ENCODE measurements at regions not wholly inside any gene's neighbourhood (a gene's known extent, or its start where the extent isn't known, plus 50 kb on each side); places are given as distances from the start of the nearest gene placed in this dataset.
"Not testable (repeated sequence)": the region's sequence is repeated elsewhere in the genome, so short reads cannot be mapped to it uniquely, and the experiment has no call there.

- no peak for DNase-seq (ENCODE audit: low spot score)
Observed at GRCh38 chr10:28894146-28894545, 216.8 kb downstream of the BAMBI start.

DNA sequence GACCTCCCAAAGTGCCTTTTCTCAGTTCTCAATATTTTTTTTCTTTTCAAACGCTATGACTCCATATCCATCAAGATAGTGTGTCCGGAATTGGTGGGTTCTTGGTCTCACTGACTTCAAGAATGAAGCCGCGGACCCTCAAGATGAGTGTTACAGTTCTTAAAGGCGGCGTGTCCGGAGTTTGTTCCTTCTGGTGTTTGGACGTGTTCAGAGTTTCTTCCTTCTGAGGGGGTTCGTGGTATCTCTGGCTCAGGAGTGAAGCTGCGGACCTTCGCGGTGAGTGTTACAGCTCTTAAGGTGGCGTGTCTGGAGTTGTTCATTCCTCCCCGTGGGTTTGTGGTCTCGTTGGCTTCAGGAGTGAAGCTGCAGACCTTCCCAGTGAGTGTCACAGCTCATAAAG is 218.3 kb downstream of the BAMBI start:
- not testable (repeated sequence) for DNase-seq (ENCODE audit: low spot score)

DNA sequence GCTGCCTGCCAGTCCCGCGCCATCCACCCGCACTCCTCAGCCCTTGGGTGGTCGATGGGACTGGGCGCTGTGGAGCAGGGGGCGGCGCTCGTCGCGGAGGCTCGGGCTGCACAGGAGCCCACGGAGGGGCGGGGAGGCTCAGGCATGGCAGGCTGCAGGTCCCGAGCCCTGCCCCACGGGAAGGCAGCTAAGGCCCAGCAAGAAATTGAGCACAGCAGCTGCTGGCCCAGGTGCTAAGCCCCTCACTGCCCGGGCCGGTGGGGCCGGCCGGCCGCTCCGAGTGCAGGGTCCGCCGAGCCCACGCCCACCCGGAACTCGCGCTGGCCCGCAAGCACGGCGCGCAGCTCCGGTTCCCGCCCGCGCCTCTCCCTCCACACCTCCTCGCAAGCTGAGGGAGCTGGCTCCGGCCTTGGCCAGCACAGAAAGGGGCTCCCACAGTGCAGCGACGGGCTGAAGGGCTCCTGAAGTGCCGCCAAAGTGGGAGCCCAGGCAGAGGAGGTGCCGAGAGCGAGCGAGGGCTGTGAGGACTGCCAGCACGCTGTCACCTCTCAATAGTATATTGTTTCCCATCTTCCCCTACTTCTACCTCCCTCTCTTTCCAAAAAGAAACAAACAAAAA is 219.6 kb downstream of the BAMBI start:
- not testable (repeated sequence) for DNase-seq (ENCODE audit: low spot score)

DNA sequence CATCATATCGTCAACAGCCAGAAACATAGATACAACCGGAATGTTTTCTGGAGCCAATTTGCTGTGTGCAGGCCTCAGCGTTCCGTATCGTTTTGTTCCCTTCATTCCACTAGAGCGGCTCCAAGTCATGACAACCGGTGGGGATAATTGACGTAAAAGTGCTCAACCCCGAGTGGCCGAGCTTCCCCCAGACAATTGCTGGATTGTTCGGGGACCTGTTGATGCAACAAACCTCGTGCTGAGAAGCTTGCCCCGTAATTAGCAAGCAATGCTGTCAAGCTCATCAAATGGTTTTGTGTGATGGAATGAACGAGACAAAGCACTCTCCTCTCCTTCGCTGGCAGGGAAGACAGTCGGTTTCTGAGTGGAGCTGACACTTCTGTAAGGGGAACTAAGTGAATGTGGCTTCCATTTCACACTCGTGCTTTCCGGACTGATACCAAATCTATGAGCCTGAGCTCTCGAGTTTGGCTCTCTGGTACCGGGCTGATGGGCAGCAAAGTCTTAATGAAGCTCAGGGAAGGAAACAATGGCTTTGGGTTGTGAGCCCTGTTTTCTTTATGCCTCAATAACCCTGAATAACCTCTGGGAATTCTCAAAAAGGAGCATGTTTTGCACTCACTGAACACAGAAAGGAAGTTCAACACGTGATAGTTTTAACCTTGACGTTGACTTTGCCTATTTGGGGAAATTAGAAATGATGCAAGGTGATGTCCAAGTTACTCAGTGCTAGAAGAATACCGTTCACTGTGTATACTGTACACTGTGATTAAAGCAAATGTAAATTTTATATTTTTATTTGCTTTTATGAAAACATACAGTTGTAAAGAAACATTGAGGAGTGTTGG is 220.5 kb downstream of the BAMBI start:
- no peak for DNase-seq (ENCODE audit: low spot score)

GRCh38 chr10:28902215-28902614 is 224.9 kb downstream of the BAMBI start:
- DNase-seq (ENCODE audit: low spot score) = no peak

GRCh38 chr10:28903063-28903462 is 225.7 kb downstream of the BAMBI start:
- DNase-seq (ENCODE audit: low spot score) = no peak

DNA sequence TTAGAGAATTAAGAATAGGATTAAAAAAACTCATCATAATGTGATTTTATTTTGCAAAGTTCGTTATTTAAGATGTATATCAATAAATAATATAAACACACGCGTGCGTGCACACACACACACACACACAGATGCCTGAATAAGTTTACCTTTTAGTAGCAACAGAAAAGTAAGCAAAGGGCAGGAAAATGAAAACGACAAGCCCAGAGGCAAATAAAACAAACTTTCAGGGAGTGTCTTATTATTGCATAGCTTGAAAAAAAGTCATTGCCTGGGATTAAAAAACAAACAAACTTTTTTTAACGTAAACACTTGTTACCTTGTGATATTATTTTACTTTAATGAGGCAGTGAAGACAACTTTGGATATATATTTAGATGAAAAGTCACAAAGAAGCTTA is 226.4 kb downstream of the BAMBI start:
- DNase-seq (ENCODE audit: low spot score) = no peak

GRCh38 chr10:28905371-28905770 is 228.1 kb downstream of the BAMBI start:
- no peak for DNase-seq (ENCODE audit: low spot score)

GRCh38 chr10:28906011-28906411 is 228.7 kb downstream of the BAMBI start:
- no peak for DNase-seq (ENCODE audit: low spot score)

- DNase-seq (ENCODE audit: low spot score) = no peak
Observed at GRCh38 chr10:28906415-28906814, 229.1 kb downstream of the BAMBI start.

DNA sequence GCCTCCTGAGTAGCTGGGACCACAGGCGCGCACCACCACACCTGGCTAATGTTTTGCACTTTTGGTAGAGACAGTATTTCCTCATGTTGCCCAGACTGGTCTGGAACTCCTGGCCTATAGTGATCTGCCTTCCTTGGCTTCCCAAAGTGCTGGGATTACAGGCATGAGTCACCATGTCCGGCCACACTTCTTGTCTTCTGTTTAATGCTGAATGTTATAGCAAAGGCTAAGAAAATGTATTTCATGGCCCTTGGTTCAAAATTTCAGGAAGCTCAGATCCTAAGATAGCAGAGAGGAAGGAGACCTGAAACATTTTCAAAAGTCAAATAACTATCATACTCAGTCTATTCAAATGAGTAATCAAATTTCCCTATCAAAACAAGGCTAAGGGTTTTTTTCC is 229.6 kb downstream of the BAMBI start:
- no peak for DNase-seq (ENCODE audit: low spot score)

DNA sequence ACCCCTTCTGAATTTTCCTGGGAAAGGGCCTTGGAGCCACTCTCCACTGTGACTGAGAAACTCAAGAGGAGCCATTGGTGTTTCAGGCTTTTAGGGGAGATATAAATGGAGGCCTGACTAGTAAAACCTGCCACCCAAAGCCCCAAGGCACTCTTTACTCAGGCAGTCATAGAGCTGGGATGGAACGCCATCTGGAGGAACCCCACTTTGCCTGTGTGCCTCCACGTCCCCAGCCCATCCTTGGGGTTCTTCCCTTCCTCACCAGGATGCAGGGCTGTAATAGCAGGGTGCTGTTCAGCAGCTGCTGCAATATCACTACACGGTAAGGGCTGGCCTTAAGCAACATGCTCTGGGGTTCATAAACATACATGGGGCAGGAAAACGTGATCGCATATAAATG is 232.6 kb downstream of the BAMBI start:
- DNase-seq (ENCODE audit: low spot score) = no peak

DNA sequence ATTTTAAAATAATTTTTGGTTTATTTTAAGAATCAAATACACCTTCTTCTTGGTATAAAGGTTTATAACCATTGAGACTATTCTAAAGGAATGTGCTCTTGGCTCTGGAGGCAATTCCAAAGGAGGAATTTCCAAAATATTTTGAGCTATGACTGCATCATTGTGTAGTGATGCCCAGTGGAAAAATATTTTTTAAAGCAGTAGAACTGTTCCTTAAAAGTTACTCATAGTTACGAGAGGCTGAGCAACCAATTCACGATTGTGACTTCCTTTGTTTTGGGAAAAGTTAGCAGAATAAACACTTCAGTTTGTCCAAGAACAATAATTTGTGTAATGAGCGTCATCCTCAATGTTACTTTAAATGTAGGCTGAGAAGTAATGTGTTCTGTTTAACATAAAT is 233.6 kb downstream of the BAMBI start:
- no peak for DNase-seq (ENCODE audit: low spot score)

DNA sequence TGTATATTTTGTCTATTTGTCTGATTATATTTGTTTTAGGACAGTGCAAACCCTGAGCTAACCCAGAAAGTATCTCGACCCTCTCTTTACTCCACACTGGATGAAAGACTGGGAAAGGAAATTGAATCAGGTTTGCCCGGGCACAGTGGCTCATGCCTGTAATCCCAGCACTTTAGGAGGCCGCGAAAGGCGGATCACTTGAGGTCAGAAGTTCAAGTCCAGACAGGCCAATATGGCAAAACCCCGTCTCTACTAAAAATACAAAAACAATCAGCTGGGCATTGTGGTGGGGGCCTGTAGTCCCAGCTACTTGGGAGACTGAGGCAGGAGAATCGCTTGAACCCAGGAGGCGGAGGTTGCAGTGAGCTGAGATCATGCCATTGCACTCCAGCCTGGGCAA is 234.2 kb downstream of the BAMBI start:
- not testable (repeated sequence) for DNase-seq (ENCODE audit: low spot score)

GRCh38 chr10:28912017-28912783 is 234.9 kb downstream of the BAMBI start:
- DNase-seq (ENCODE audit: low spot score) = no peak

GRCh38 chr10:28913436-28914237 is 236.3 kb downstream of the BAMBI start:
- peak; percentile 6 for DNase-seq (ENCODE audit: low spot score)

- DNase-seq (ENCODE audit: low spot score) = no peak
Observed at GRCh38 chr10:28914701-28915100, 237.4 kb downstream of the BAMBI start.

GRCh38 chr10:28915989-28916588 is 238.8 kb downstream of the BAMBI start:
- no peak for DNase-seq (ENCODE audit: low spot score)

- DNase-seq (ENCODE audit: low spot score) = no peak
Observed at GRCh38 chr10:28920091-28920490, 242.8 kb downstream of the BAMBI start.

GRCh38 chr10:28922127-28922526 is 244.8 kb downstream of the BAMBI start:
- no peak for DNase-seq (ENCODE audit: low spot score)

DNA sequence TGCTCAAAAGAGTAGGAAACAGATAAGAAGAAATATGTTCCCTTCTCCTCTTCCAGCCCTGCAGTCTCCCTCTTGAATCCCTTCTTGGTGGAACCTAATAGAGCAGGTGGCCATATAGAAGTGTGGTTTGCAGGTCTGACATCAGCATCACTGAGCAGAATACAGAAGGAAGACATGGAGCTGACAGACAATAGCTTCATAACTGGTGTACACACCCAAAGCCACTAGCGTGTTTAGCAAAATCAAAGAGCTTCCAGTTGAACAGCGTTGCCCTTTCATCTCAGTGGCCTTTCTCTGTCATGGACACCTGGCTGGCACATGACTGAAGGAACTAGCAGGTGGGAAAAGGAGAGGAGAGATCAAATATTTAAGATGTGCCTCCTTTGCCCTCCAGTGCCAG is 245.5 kb downstream of the BAMBI start:
- DNase-seq (ENCODE audit: low spot score) = no peak

All from HT-29 (cell line).